Left hindlimb (tissue), 1 donor: ENCODE measurements at regions not wholly inside any gene's neighbourhood (a gene's known extent, or its start where the extent isn't known, plus 50 kb on each side); places are given as distances from the start of the nearest gene placed in this dataset.

Source experiments
- DNase-seq: peaks from one replicate; pipeline ENCODE4 v3.0.0-alpha.2; 2018

DNA sequence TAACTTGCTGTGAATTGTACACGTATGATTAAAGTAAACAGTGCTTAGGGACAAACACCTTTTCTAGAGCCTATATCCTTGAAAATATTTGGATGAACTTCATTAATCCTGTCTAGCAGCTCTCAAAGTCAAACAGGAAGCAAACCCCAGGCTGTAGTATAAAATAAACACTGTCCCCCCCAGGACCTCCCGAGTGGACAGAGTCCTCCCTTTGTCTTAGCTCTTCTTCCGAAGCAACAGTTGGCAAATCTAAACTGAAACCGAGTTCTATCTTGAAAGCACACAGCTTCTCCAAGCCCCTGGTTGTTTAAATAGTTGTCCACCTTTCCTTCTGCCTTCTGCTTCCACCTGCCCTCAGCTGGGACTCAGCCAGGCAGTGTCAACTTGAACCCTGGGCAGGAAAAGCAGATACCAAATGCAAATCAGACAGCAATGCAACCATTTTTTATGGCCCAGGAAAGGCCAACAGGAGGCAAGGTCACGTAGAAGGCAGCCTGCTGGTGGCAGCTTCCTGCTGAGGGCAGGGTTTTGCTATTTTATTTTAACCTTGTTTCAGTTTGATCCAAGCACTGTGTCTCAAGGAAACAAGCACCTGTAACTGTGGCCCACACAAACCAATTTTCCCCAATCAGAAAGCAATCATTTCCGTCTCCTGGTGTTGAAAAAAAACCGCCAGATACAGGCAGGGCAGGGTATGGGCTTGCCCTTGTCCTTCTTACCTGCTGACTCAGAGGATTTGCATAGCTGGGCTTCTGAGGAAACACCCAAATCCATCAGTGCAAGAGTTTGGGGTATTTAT is 110.3 kb upstream of the KIT start:
- no peak for DNase-seq

DNA sequence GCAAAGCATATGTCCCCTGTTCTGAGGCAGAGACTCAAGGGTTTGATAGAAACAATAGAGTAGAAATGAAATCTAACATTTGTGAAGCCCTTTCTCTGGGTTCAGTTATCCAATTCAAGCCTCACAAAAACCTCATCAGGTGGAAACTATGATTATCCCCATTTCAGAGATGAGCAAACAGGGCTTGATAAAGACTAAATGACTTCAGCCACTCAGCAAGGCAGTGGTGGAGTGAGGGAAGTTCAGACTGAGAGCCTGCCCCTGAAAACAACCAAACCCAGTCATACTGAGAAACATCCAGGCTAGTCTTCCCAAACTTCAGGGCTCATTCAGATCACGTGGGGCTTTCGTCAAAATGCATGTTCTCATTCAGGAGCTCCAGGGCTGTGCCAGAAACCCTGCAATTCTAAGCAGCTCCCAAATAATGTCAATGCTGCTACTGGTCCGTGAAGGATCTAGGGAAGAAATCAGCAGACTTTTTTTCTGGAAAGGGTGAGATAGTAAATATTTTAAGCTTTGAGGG is 109.6 kb upstream of the KIT start:
- DNase-seq = no peak

DNA sequence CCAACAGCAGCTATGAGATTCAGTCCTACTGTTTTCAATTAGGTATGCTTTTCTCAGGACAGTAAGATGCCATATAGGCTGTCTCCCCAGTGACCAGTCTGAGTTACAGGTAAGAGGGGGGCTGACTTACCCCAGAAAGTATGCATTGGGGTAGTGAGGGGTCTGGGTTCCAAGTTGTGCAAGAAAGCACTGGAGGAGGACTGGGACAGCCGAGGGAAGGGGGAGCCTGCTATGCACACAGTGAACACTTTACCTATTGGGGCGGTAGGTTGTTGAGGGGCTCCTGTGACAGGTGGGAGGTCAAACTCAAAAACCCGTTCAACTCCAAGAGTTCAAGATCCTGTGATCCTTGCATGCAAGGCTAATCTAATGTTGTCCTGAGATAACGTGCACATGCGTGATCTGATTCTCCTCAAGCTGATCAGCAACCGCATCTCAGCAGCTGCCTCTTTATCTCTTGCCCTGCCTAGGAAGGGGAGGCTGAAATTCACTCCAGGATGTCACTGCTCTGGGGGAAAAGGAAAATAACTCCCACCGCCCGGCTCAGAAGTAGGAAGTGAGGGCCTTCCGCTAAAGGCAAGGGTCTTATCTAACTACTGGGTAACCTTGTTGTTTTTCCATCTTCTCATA is 108.8 kb upstream of the KIT start:
- DNase-seq = no peak

DNA sequence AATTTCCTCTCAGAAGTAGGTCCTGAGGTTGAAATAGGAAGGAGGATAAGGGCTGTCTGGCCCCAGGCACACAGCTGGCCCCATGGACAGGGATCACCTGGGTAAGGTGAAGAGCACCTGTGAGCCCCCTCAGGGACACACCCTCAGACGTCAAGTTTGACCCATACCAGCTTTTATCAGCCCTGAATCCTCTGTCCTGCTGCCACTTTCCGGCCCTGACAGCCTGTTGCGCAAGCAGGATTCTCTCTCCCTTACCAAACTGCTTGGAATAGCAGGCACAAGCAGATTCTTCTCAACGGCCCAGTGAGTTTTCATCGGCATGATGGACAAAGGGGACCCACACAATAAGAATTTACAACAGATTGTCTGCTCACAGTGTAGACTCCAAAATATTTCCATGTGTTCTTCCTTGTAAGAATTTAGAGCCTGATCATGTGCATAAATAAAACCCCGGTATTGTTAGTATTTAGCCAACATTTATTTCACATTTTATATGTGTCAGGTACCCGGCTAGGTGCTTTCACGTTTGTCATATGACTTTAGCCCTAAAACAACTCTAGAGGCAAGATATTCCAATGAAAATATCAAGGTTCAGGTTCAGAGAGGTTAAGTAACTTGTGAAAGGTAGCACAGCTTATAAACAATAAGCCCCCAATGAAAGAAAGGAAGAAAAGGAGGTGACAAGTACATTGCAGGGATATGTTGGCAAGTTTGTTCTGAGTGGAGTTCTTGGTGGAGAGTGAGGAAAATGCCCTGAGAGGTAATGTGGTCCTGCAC is 107.2 kb upstream of the KIT start:
- no peak for DNase-seq

DNA sequence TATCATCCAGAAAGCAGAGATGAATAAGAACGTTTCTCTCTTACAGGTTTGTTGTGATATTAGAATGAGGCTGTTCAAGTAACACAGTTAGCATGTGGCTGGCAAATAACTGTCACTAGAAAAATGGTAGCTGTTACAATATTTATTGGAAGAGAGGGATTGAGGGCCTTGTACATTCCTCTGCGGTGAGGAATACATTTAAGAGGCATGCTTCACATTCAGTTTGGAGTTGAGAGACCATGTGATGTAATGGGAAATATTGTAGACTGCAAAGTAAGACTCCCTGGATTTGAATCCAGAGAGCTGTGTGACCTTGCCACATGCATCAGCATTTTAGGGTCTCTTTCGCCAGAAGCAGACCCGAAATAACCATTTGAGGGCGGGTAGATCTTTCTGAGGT is 104.8 kb upstream of the KIT start:
- DNase-seq = no peak

DNA sequence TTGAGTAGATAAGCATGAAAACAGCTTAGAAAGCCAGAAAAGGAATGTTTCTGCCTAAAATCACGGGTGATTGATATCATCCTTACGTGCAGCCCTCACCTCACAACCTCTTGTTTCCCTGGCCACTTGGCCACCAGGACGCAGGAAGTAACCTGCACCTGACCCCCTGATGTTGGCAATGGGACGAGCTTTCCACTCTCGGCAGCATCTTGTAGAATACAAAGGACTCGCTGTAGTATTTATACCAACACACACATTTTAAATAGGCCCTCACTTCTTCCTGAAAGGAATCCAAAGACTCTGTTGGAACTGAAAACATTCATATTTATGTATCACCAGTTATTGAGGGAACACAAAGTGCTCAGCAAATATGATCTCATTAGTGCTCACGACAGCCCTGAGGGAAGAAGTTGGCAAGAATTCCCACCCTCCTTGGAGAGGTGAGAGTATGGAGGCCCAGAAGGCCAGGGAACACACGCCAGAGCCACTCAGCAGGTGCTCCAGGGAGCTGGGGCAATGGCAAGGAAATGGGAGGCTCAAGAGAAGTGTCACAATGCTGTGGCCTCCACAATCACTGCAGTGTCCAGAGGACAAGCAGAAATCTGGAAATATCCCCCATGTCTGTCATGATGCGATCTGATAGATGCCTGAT is 103.3 kb upstream of the KIT start:
- DNase-seq = no peak

DNA sequence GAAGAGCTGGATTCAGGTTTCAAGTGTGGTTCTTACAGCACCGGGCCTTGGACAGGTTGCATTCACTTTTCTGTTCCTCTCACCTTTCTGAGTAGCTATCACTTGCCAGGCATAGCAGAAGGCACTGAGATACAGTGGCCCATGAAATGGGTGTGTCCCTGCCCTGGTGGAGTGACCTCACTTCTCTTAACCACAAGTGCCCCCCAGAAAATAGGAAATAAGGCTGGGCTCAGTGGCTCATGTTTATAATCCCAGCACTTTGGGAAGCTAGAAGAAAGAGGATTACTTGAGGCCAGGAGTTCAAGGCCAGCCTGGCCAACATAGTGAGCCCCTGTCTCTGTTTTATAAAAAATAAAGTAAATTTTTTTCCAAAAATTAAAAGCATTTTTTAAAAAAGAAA is 101.7 kb upstream of the KIT start:
- no peak for DNase-seq

DNA sequence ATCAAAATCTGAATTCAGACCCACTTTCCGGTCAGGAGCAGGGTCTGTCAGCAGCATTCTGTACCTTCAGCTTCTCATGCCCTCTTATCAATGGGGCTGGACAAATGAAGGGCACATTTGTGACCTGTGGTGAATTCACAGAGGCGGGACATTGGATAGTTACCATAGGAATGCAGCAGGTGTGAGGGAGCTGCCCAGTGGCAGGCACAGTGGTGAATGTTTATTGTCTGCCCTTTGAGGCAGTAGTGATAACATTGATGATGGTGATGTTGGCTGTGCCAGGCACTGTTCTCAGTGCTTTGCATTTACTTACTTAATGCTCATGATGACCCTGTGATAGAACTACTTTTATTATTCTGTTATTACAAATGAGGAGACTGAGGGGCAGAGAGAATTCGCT is 101.2 kb upstream of the KIT start:
- no peak for DNase-seq

DNA sequence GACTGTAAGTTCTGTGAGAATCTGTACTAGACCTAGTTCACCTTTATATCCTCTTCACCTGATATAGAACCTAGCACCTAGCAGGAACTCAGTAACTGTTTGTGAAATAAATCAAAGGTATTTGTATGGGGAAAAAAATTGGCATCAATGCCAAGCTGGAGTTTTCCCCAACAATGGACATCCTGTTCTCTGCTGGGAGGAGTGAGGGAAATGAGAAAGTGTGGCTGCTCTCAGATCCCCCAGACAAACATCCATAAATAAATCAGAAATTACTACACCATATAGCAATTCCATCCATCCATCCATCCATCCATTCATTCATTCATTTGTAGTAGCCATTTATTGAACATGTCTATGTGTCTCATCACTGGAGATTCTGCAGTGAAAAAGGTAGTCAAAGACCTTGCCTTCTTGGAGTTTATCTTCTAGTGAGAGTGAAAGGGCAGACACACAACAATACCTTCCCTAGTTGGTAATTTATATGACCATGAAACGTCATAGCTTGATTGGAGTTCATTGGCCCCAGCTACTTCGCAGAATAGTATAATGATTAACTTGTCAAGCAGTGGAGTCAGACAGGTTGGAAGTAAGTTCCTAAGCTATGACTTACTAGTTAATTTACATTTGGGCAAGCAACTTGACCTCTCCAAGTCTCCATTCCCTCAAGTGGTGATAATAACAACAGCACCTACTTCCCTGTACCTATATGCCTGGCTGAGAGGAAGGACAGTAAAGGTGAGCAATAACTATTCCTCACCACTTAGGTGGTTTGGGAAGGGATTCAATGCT is 98.7 kb upstream of the KIT start:
- DNase-seq = no peak

DNA sequence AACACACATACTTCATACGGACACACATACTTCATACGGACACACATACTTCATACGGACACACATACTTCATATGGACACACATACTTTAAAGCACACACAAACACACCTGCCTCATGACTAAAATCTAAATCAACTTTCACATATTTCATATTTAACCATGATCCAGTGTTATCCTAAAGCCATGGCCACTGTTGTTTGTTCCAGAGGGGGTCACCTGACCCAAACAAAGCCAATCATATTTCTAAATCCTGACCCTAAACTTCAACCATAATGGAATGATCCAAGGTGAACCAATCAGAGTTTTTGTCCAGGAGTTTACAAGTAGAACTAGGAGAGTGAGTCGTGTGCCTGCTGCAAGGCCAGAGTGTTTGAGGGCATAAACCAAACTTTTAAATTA is 97.2 kb upstream of the KIT start:
- DNase-seq = no peak

DNA sequence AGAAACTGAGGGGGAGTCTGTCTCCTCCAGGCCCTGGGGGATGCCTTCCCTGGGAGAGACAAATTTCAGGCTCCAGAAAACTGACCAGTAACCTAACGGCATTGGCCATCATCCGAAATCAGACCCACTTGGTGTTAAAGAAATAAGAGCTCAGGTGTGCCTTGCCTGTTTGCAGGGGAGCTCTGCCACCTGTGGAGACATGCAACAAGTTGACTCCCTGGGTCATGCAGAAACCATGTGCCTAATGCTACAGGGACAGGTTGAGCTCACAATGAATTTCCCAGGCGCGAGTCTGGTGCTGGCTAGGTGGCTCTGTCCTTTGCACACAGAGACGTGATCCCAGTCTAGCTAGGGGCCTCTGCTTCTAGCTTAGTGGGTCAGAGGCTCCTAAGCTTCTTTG is 95.8 kb upstream of the KIT start:
- DNase-seq = no peak

DNA sequence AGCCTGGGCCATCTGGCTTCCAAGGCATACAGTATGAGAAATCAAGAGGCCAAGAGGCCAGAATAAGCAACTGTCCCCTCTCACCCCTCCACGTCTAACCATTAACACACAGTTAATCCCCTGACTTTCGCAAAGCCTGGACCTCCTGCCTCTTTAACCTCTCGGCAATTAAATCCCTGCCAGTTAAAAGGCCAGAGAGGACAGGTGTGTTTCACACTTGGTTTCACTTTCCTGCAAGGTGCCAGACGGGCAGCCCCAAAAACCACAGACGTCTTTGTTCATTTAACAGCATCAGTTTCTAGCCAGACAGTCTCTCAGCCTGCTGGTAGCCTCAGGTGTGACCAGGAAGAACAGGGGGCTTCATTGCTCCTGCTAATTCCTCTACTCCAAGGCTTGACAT is 91.1 kb upstream of the KIT start:
- DNase-seq = no peak

DNA sequence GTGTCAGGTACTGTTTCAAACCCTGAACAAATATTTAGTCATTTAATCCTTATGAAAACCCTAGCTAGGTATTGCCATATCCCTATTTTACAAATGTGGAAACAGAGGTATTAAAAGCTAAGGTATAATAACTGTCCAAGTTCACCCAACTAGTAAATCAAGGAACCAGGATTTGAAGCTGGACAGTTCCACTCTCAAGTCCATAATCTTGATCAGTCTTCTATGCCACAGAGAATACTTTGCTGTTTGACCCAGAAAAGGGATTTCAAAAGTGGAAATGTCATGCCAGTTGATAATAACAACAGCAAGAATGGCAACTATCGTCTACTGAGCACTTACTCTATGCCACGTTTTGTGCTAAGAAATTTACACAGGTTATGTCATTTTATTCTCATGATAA is 90.4 kb upstream of the KIT start:
- no peak for DNase-seq

DNA sequence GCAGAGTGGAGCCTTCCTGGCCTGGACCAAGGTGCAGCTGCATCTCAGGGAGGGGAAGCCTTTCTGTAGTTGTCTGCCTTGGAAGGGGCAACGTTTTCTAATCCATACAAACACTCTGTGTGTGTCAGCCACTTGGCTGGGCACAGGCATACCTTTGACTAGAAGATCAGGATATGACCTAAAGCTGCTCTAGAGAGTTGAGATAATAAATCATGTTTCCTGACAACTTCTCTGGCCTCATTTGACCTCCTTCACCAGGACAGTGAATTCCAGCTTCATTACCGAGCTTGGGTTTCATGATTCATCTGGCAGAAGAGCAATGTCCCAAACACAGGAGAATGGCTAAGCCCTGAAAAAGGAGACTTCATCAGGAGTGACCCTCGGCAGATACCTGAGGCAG is 89.6 kb upstream of the KIT start:
- DNase-seq = no peak

DNA sequence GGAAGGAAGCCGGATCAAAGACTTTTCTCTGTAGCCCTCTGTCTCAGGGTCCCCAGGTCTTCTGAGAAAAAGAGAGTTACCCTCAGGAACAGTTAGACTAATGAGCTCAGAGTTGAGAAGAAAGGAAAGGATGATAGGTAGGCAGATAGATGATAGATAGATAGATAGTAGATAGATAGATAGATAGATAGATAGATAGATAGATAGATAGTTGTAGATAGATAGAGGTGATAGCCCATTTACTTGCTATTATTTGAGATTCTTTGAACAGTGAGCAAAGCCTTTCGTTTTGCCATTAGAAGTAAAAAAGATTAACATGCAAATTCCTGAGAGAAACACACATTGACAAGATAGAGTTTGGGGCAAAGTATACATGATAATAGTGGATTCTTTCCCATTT is 86.9 kb upstream of the KIT start:
- no peak for DNase-seq

DNA sequence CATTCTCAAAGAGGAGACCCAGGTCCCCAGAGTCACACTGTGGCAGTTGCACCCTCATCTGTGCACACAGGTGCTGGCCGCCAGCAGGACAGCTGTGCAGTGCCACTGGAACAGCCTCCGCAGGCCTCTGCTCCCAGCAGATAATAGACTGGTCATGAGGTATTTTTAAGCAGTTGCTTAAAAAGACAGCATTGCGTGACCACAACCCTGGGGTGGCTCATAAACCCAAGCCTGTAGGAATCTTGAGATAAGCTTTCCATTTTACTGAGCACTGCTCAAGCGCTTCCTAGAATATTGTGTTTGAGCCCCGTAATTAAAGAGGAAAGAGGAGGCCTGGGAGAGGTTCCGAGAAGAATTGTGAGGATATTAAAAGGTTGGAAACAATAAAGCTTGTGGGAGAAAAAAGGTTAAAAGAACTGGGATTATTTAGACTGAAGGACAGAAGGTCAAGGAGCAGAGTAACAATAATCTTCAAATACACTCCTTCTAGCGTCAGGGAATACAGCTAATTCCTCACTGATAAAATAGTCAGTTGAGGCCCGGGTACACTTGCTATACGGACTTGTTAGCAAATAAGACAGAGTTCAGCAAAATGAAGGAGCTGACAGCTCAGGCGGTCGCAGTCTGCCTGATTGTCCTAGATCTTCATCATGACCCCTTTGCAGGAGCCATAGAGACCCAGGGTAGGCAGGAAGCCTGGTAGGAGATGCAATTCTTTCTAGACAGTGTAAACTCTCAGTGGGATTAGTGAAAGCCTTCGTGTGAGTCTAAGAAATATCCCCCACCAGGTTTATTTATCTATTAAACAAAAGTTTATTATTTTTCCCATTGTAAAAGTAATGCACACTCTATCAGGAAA is 86.2 kb upstream of the KIT start:
- DNase-seq = no peak

DNA sequence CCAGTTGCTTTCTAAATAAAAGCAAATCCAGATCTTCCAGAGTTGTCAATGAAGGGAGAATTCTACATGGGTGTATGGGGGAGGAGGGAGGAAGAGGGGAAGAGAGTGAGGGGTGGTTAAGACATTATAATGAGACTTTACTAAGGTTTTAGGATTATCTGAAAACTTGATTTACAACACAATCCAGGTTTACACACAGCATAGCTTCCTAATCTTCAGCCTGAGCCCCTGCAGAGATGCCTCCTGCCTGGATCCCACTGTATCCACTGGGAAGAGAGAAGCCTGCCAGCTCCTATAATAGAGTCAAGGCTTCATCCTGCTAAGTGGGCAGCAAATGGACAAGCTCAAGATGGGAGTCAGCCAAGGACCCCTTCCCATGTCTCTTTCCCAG is 85.6 kb upstream of the KIT start:
- no peak for DNase-seq

DNA sequence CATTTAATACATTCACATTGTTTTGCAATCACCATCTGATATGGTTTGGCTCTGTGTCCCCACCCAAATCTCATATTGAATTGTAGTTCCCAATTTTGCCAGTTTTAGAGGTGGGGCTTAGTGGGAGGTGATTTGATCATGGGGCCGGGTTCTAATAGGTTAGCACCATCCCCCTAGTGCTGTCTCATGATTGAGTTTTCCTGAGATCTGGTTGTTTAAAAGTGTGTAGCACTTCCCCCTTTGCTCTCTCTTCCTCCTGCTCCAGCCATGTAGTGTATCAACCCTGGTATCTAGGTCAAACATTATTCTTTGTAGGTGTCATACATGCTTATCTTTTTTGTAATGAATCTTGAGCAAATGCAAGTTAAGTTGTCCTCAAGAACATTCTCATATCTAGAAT is 83.3 kb upstream of the KIT start:
- no peak for DNase-seq

DNA sequence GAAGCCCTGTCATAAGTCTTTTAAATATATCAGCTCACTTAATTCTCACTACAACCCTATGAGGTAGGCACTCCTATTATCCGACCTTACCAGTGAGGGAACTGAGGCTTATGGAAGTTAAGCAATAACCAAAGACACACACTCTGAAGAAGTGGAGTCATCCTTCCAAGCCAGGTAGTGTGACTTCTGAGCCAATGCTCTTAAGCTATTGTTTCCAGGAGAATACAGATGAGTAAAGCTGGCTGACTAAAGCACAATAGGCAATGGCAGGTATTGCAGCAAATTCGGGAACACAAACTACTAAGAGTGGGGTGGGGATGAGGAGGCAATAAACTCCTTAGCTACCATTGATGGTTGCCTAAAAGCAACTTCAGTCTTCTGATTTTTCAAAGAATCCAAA is 81.8 kb upstream of the KIT start:
- no peak for DNase-seq

DNA sequence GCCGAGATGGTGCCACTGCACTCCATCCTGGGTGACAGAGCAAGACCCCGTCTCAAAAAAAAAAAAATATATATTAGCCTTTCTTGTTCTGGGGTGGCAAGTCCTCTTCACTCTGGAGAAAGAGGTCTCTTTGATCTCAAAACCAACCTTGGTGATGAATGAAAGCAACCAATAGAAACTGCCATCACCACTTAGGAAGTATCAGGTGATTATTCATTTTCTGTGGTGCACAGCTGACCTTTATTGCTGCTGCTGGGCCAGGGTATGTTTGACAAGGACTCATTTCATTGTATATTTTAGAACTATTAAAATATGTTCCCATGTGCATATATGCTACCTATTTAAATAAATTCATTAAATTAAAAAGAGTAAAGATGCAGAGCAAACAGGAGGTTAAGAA is 76.0 kb upstream of the KIT start:
- no peak for DNase-seq

DNA sequence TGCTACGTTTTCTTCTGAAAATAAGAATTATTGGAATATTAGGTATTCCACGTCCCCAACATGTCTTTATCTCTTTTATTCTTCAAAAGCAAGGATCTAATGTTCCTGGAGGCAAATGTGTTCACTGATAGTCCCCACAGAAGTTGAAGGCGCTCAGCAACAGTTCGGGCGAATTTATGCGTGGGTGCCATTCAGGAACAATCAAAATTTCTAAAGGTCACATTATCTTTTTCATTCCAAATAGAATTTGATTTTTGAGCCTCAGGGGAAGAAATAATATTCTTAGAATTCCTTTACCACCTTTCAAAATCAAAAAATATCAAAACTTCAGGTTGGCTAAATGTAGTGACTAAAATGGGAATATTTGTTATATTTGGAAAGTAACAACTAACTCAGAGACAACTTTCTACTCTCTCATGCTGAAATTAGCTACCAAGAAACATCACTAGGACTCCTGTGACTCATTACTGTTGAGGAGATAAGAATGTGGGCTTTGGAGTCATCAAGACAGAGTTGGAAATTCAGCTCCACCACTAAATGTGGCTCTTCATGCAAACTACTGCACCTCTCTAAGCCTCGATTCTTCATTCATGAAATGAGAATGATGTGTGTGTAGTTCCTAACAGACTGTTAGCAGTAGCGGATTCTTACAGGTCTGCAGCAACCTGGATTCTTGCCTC is 72.3 kb upstream of the KIT start:
- DNase-seq = no peak
